ENCODE measurements at regions not wholly inside any gene's neighbourhood (a gene's known extent, or its start where the extent isn't known, plus 50 kb on each side); places are given as distances from the start of the nearest gene placed in this dataset.
A peak's percentile ranks its signal among the peaks of the same experiment; 100 is the strongest.

GRCh38 chr12:90360300-90360699, 594.7 kb downstream of the CCER1 start:
- no peaks in the 10 kb centered on the region for H3K36me3 ChIP-seq (replicated peaks in 1 of 2; ENCODE audit: insufficient read depth in 1 of 2, low read depth in 2 of 2)
- no peaks in the 10 kb centered on the region for H3K9me3 ChIP-seq
- H3K4me1 ChIP-seq: no peaks in the 10 kb centered on the region
- no peak for TF ChIP-seq POLR2A (IDR thresholded peaks at IDR 0.05)
- no peak for TF ChIP-seq CTCF (IDR thresholded peaks at IDR 0.05)
- no peaks in the 10 kb centered on the region for H3K27me3 ChIP-seq
- intact Hi-C loops (cut with DNase I): no loop called here
- H3K4me3 ChIP-seq: no peak overlapping the region
- no peak for DNase-seq
- no peak for ATAC-seq
- H3K27ac ChIP-seq: no peak overlapping the region

GRCh38 chr12:90355711-90356355, 599.1 kb downstream of the CCER1 start:
- intact Hi-C loops (cut with DNase I): no loop called here
- TF ChIP-seq POLR2A (IDR thresholded peaks at IDR 0.05): no peak
- DNase-seq: no peak
- 60 to 65% methylated on average over 8 of the region's 8 CpGs for WGBS, 2 donors
- no peak overlapping the region for H3K4me3 ChIP-seq
- no peaks in the 10 kb centered on the region for H3K27me3 ChIP-seq
- no peaks in the 10 kb centered on the region for H3K36me3 ChIP-seq (replicated peaks in 1 of 2; ENCODE audit: insufficient read depth in 1 of 2, low read depth in 2 of 2)
- no peaks in the 10 kb centered on the region for H3K4me1 ChIP-seq
- ATAC-seq: peak; percentile 38
- H3K9me3 ChIP-seq: no peaks in the 10 kb centered on the region
- no peak overlapping the region for H3K27ac ChIP-seq

GRCh38 chr12:90343966-90344365, 611.0 kb downstream of the CCER1 start:
- Histone ChIP-seq H3K4me1 (no peaks in the 10 kb centered on the region), H3K9me3 (no peaks in the 10 kb centered on the region), H3K4me3 (no peak overlapping the region), H3K27me3 (no peaks in the 10 kb centered on the region), H3K27ac (no peak overlapping the region), H3K36me3 (replicated peaks in 1 of 2; ENCODE audit: insufficient read depth in 1 of 2, low read depth in 2 of 2) (no peaks in the 10 kb centered on the region)
- TF ChIP-seq CTCF (IDR thresholded peaks at IDR 0.05) (no peak), POLR2A (IDR thresholded peaks at IDR 0.05) (no peak)
- WGBS, 2 donors: 68 to 69% methylated on average over 2 of the region's 2 CpGs
- DNase-seq: no peak
- intact Hi-C loops (cut with DNase I): no loop called here
- no peak for ATAC-seq

GRCh38 chr12:90342081-90342480, 612.9 kb downstream of the CCER1 start:
- ATAC-seq: no peak
- WGBS, 2 donors: 45 to 57% methylated on average over 2 of the region's 2 CpGs
- no peak for DNase-seq
- Histone ChIP-seq H3K4me1 (no peaks in the 10 kb centered on the region), H3K27me3 (no peaks in the 10 kb centered on the region), H3K36me3 (replicated peaks in 1 of 2; ENCODE audit: insufficient read depth in 1 of 2, low read depth in 2 of 2) (no peaks in the 10 kb centered on the region), H3K27ac (no peak overlapping the region), H3K4me3 (no peak overlapping the region), H3K9me3 (no peaks in the 10 kb centered on the region)
- intact Hi-C loops (cut with DNase I): no loop called here
- no peak for TF ChIP-seq POLR2A (IDR thresholded peaks at IDR 0.05)
- TF ChIP-seq CTCF (IDR thresholded peaks at IDR 0.05): no peak

GRCh38 chr12:90339837-90340236, 615.1 kb downstream of the CCER1 start:
- H3K27me3 ChIP-seq: no peaks in the 10 kb centered on the region
- no peak for ATAC-seq
- intact Hi-C loops (cut with DNase I): no loop called here
- no peaks in the 10 kb centered on the region for H3K36me3 ChIP-seq (replicated peaks in 1 of 2; ENCODE audit: insufficient read depth in 1 of 2, low read depth in 2 of 2)
- H3K4me3 ChIP-seq: no peak overlapping the region
- DNase-seq: no peak
- no peak overlapping the region for H3K27ac ChIP-seq
- H3K4me1 ChIP-seq: no peaks in the 10 kb centered on the region
- no peaks in the 10 kb centered on the region for H3K9me3 ChIP-seq
- WGBS, 2 donors: 64 to 68% methylated on average over 4 of the region's 4 CpGs
- TF ChIP-seq POLR2A (IDR thresholded peaks at IDR 0.05): no peak
- TF ChIP-seq CTCF (IDR thresholded peaks at IDR 0.05): no peak
